WTC11 (cell line): ENCODE measurements at regions not wholly inside any gene's neighbourhood (a gene's known extent, or its start where the extent isn't known, plus 50 kb on each side); places are given as distances from the start of the nearest gene placed in this dataset.

Experiments used
- AFF4 ChIP-seq: sonication (generic); formaldehyde crosslinking; IDR thresholded peaks from 2 replicates; pipeline ENCODE4 v1.8.1; 2023; ENCODE audit warnings: mild to moderate bottlenecking, missing genetic modification reagents, borderline replicate concordance
- ATF3 ChIP-seq: sonication (generic); formaldehyde crosslinking; conservative IDR thresholded peaks from 2 replicates; pipeline ENCODE4 v1.8.1; 2022; ENCODE audit warnings: mild to moderate bottlenecking, missing genetic modification reagents
- ATF6 ChIP-seq: sonication (generic); formaldehyde crosslinking; IDR thresholded peaks from 2 replicates; pipeline ENCODE4 v1.8.1; 2023; ENCODE audit warnings: mild to moderate bottlenecking, missing genetic modification reagents
- CTCF ChIP-seq: fragments of 200-600 bp; IDR thresholded peaks from 2 replicates; pipeline ENCODE4 v1.8.0; 2022; ENCODE audit warnings: antibody characterized with exemption
- IRF1 ChIP-seq: sonication (generic); formaldehyde crosslinking; IDR thresholded peaks from 2 replicates; pipeline ENCODE4 v1.8.0; 2023; ENCODE audit warnings: missing genetic modification reagents
- IRF2 ChIP-seq: sonication (generic); formaldehyde crosslinking; IDR thresholded peaks from 2 replicates; pipeline ENCODE4 v1.8.0; 2022; ENCODE audit warnings: low read depth, missing genetic modification reagents, borderline replicate concordance
- JUN ChIP-seq: sonication (generic); formaldehyde crosslinking; IDR thresholded peaks from 2 replicates; pipeline ENCODE4 v1.8.0; 2023; ENCODE audit warnings: mild to moderate bottlenecking, missing genetic modification reagents
- MAX ChIP-seq: sonication (generic); formaldehyde crosslinking; IDR thresholded peaks from 2 replicates; pipeline ENCODE4 v1.8.0; 2022; ENCODE audit warnings: mild to moderate bottlenecking, missing genetic modification reagents
- TCF7 ChIP-seq: sonication (generic); formaldehyde crosslinking; IDR thresholded peaks from 2 replicates; pipeline ENCODE4 v1.8.0; 2022; ENCODE audit warnings: mild to moderate bottlenecking, low read depth, missing genetic modification reagents, moderate library complexity
- USF2 ChIP-seq: sonication (generic); formaldehyde crosslinking; IDR thresholded peaks from 2 replicates; pipeline ENCODE4 v1.8.1; 2023; ENCODE audit warnings: mild to moderate bottlenecking, missing genetic modification reagents, moderate library complexity
- ZSCAN18 ChIP-seq: fragments of 250-450 bp; sonication (Bioruptor Pico); IDR thresholded peaks from 2 replicates; pipeline ENCODE4 v2.1.2; 2022; ENCODE audit warnings: mild to moderate bottlenecking, moderate library complexity

- no peak for TF ChIP-seq ATF6 (CRISPR knock-in tag)
- TF ChIP-seq CTCF, result no peak
- TF ChIP-seq TCF7 (CRISPR knock-in tag), result no peak
- no peak for TF ChIP-seq JUN (CRISPR knock-in tag)
- no peak for TF ChIP-seq ZSCAN18 (CRISPR knock-in tag)
- TF ChIP-seq USF2 (CRISPR knock-in tag), result no peak
- TF ChIP-seq MAX, result no peak
- TF ChIP-seq IRF2 (CRISPR knock-in tag), result no peak
- no peak for TF ChIP-seq IRF1 (CRISPR knock-in tag)
- no peak for TF ChIP-seq AFF4 (CRISPR knock-in tag)
- no peak for TF ChIP-seq ATF3 (CRISPR knock-in tag)
Measured at GRCh38 chr9:134585746-134586706, 55.6 kb upstream of the COL5A1 start.
